Peyer's patch (tissue), 4 donors: ENCODE measurements at regions not wholly inside any gene's neighbourhood (a gene's known extent, or its start where the extent isn't known, plus 50 kb on each side); places are given as distances from the start of the nearest gene placed in this dataset.

ENCODE experiments used
- DNase-seq, 3 donors: peaks; one replicate each; pipeline ENCODE4 v3.0.0-alpha.2; 2017 to 2019
- H3K27ac ChIP-seq, 4 donors: fragments of 200-600 bp; sonication (generic); one replicate each; pipeline ENCODE4 v1.5.1; 2016 to 2019
- H3K27me3 ChIP-seq, 2 donors: fragments of 200-600 bp; sonication (generic); one replicate each; pipeline ENCODE4 v1.5.1; 2019
- H3K36me3 ChIP-seq, 3 donors: fragments of 200-600 bp; sonication (generic); one replicate each; pipeline ENCODE4 v1.5.1; 2016 to 2019
- H3K4me1 ChIP-seq, 4 donors: fragments of 200-600 bp; sonication (generic); one replicate each; pipeline ENCODE4 v1.5.1; 2016 to 2019
- H3K4me3 ChIP-seq, 4 donors: fragments of 200-600 bp; sonication (generic); 1 replicate in 3 of 4; 2 replicates in 1 of 4; pipeline ENCODE4 v1.5.1; 2016 to 2019; ENCODE audit warnings: mild to moderate bottlenecking in 1 of 4
- H3K9me3 ChIP-seq, 4 donors: fragments of 200-600 bp; sonication (generic); one replicate each; pipeline ENCODE4 v1.5.1; 2016 to 2019; ENCODE audit warnings: mild to moderate bottlenecking in 1 of 4
- CTCF ChIP-seq, 6 experiments: fragments of 450-650 bp in 4 of 6; fragments of 200-600 bp in 2 of 6; sonication (generic) in 1 of 6; IDR thresholded peaks; one replicate each; pipeline ENCODE4 v1.5.1; 2017 to 2019; ENCODE audit warnings: antibody characterized with exemption in 6 of 6, mild to moderate bottlenecking in 3 of 6, moderate library complexity in 1 of 6
- POLR2A ChIP-seq, 2 donors: fragments of 450-650 bp; IDR thresholded peaks; one replicate each; pipeline ENCODE4 v1.5.1; 2017; ENCODE audit warnings: antibody characterized with exemption in 2 of 2, mild to moderate bottlenecking in 2 of 2, moderate library complexity in 2 of 2

- H3K36me3 ChIP-seq, result no peaks in the 10 kb centered on the region
- no peaks in the 10 kb centered on the region for H3K4me1 ChIP-seq
- H3K9me3 ChIP-seq, result no peaks in the 10 kb centered on the region
- H3K4me3 ChIP-seq, result no peak overlapping the region
- TF ChIP-seq CTCF (IDR thresholded peaks at IDR 0.05) (no peak), POLR2A (IDR thresholded peaks at IDR 0.05) (no peak)
- H3K27me3 ChIP-seq, result no peaks in the 10 kb centered on the region
- no peak overlapping the region for H3K27ac ChIP-seq
- DNase-seq, result no peak
Measured at GRCh38 chr6:122005661-122006060, 393.8 kb upstream of the HSF2 start.

- Histone ChIP-seq H3K36me3 (no peaks in the 10 kb centered on the region), H3K27me3 (no peaks in the 10 kb centered on the region), H3K9me3 (no peaks in the 10 kb centered on the region), H3K4me3 (no peak overlapping the region), H3K4me1 (no peaks in the 10 kb centered on the region), H3K27ac (no peak overlapping the region)
- TF ChIP-seq POLR2A (IDR thresholded peaks at IDR 0.05) (no peak), CTCF (IDR thresholded peaks at IDR 0.05) (no peak)
- no peak for DNase-seq
Measured at GRCh38 chr6:122007339-122007738, 392.1 kb upstream of the HSF2 start.

GRCh38 chr6:122008101-122008999, 391.1 kb upstream of the HSF2 start:
- TF ChIP-seq POLR2A (IDR thresholded peaks at IDR 0.05) (no peak), CTCF (IDR thresholded peaks at IDR 0.05) (no peak)
- no peaks in the 10 kb centered on the region for H3K9me3 ChIP-seq
- H3K4me1 ChIP-seq, result no peaks in the 10 kb centered on the region
- H3K27me3 ChIP-seq, result no peaks in the 10 kb centered on the region
- no peaks in the 10 kb centered on the region for H3K36me3 ChIP-seq
- DNase-seq, result no peak
- H3K4me3 ChIP-seq, result no peak overlapping the region
- no peak overlapping the region for H3K27ac ChIP-seq

GRCh38 chr6:122009000-122009350, 390.5 kb upstream of the HSF2 start:
- no peak overlapping the region for H3K27ac ChIP-seq
- no peak overlapping the region for H3K4me3 ChIP-seq
- H3K9me3 ChIP-seq, result no peaks in the 10 kb centered on the region
- no peaks in the 10 kb centered on the region for H3K36me3 ChIP-seq
- no peaks in the 10 kb centered on the region for H3K4me1 ChIP-seq
- TF ChIP-seq CTCF (IDR thresholded peaks at IDR 0.05), result no peak
- no peak for TF ChIP-seq POLR2A (IDR thresholded peaks at IDR 0.05)
- no peak for DNase-seq
- no peaks in the 10 kb centered on the region for H3K27me3 ChIP-seq

GRCh38 chr6:122012578-122012977, 386.9 kb upstream of the HSF2 start:
- Histone ChIP-seq H3K4me1 (no peaks in the 10 kb centered on the region), H3K27ac (no peak overlapping the region), H3K36me3 (no peaks in the 10 kb centered on the region), H3K4me3 (no peak overlapping the region), H3K9me3 (no peaks in the 10 kb centered on the region), H3K27me3 (no peaks in the 10 kb centered on the region)
- DNase-seq, result no peak
- no peak for TF ChIP-seq POLR2A (IDR thresholded peaks at IDR 0.05)
- TF ChIP-seq CTCF (IDR thresholded peaks at IDR 0.05), result no peak
